ENCODE measurements at regions not wholly inside any gene's neighbourhood (a gene's known extent, or its start where the extent isn't known, plus 50 kb on each side); places are given as distances from the start of the nearest gene placed in this dataset.

GRCh38 chr2:128731994-128732650 lies 413.5 kb upstream of the HS6ST1 start:
- DNase-seq (ENCODE audit: low read depth, low spot score): no peak
- H3K9ac ChIP-seq (replicated peaks; ENCODE audit: extremely low read depth, insufficient read depth, low read length): no peak overlapping the region
- H4K20me1 ChIP-seq (replicated peaks; ENCODE audit: control insufficient read depth, extremely low read depth, insufficient read depth, low read length): no peaks in the 10 kb centered on the region
- no TSS peak for BruUV-seq (replicated peaks)
- no peaks in the 10 kb centered on the region for H3K36me3 ChIP-seq (ENCODE audit: control insufficient read depth in 2 of 2, extremely low read depth in 1 of 2, insufficient read depth in 2 of 2, low read length in 2 of 2)
- H3K79me2 ChIP-seq (ENCODE audit: control insufficient read depth, insufficient read depth, low read length): no peaks in the 10 kb centered on the region
- POLR2A ChIA-PET: no interaction called here
- no peak overlapping the region for H3K27ac ChIP-seq (ENCODE audit: insufficient read depth, low read depth, low read length)
- TF ChIP-seq JUN (IDR thresholded peaks at IDR 0.05; ENCODE audit: borderline replicate concordance, insufficient read depth, insufficient read length, low read depth): no peak
- no peak for TF ChIP-seq GATA2 (IDR thresholded peaks at IDR 0.05; ENCODE audit: insufficient read depth, insufficient read length, low read depth, low read length)
- TF ChIP-seq MYC (IDR thresholded peaks at IDR 0.05; ENCODE audit: low read depth, low read length): no peak
- FAIRE-seq: no peak
- no peak overlapping the region for H3K4me3 ChIP-seq (replicated peaks in 1 of 3; ENCODE audit: insufficient read depth in 1 of 3, low read depth in 1 of 3, low read length in 3 of 3)
- dilution Hi-C loops (cut with MboI; ENCODE audit: extremely low pct_ligation_motif_present, low sequenced_read_pairs): no loop called here
- no peak overlapping the region for H2AFZ ChIP-seq (ENCODE audit: low read depth, low read length)
- H3K27me3 ChIP-seq (ENCODE audit: control insufficient read depth in 2 of 2, insufficient read depth in 2 of 2, low read length in 2 of 2): no peaks in the 10 kb centered on the region
- intact Hi-C loops (cut with micrococcal nuclease): loop anchor here (10.0 kb wide), 2 partner anchors 547 to 1603 kb away; no protein-coding TSS in a partner anchor
- H3K9me1 ChIP-seq (replicated peaks; ENCODE audit: control insufficient read depth, extremely low read depth, insufficient read depth, low read length): no peaks in the 10 kb centered on the region
- H3K9me3 ChIP-seq (replicated peaks; ENCODE audit: control insufficient read depth, insufficient read depth, low read length): no peaks in the 10 kb centered on the region
- CTCF ChIA-PET: no interaction called here
- H3K4me1 ChIP-seq (ENCODE audit: control insufficient read depth, extremely low read depth, insufficient read depth, low read length): peaks cover 3% of the 10 kb centered on the region
- no peak overlapping the region for H3K4me2 ChIP-seq (ENCODE audit: insufficient read depth, low read length)

- H3K9me3 ChIP-seq (replicated peaks; ENCODE audit: control insufficient read depth, insufficient read depth, low read length): no peaks in the 10 kb centered on the region
- H3K9me1 ChIP-seq (replicated peaks; ENCODE audit: control insufficient read depth, extremely low read depth, insufficient read depth, low read length): no peaks in the 10 kb centered on the region
- no peaks in the 10 kb centered on the region for H3K79me2 ChIP-seq (ENCODE audit: control insufficient read depth, insufficient read depth, low read length)
- no peak overlapping the region for H3K9ac ChIP-seq (replicated peaks; ENCODE audit: extremely low read depth, insufficient read depth, low read length)
- dilution Hi-C loops (cut with MboI; ENCODE audit: extremely low pct_ligation_motif_present, low sequenced_read_pairs) (no loop called here), intact Hi-C loops (cut with micrococcal nuclease) (loop anchor here (10.0 kb wide), 2 partner anchors 548 to 1602 kb away; no protein-coding TSS in a partner anchor)
- no peak overlapping the region for H2AFZ ChIP-seq (ENCODE audit: low read depth, low read length)
- no peak for TF ChIP-seq JUN (IDR thresholded peaks at IDR 0.05; ENCODE audit: borderline replicate concordance, insufficient read depth, insufficient read length, low read depth)
- no peak for TF ChIP-seq GATA2 (IDR thresholded peaks at IDR 0.05; ENCODE audit: insufficient read depth, insufficient read length, low read depth, low read length)
- no peak for TF ChIP-seq EZH2 (IDR thresholded peaks at IDR 0.05; ENCODE audit: borderline replicate concordance, low read depth, low read length, severe bottlenecking)
- TF ChIP-seq MAX (IDR thresholded peaks at IDR 0.05; ENCODE audit: insufficient read depth, insufficient read length): no peak
- TF ChIP-seq CTCF (IDR thresholded peaks at IDR 0.05; ENCODE audit: extremely low read depth in 1 of 2, insufficient read depth in 1 of 2, low read depth in 1 of 2, low read length in 2 of 2): no peak
- TF ChIP-seq FOS (IDR thresholded peaks at IDR 0.05; ENCODE audit: borderline replicate concordance, insufficient read depth, low read length): no peak
- no peak for TF ChIP-seq MYC (IDR thresholded peaks at IDR 0.05; ENCODE audit: low read depth, low read length)
- no peak for TF ChIP-seq POLR2A (IDR thresholded peaks at IDR 0.05; ENCODE audit: low read depth, low read length)
- TF ChIP-seq POLR2AphosphoS5 (IDR thresholded peaks at IDR 0.05; ENCODE audit: insufficient read depth, low read depth, low read length): no peak
- no peak overlapping the region for H3K4me2 ChIP-seq (ENCODE audit: insufficient read depth, low read length)
- no peaks in the 10 kb centered on the region for H3K36me3 ChIP-seq (ENCODE audit: control insufficient read depth in 2 of 2, extremely low read depth in 1 of 2, insufficient read depth in 2 of 2, low read length in 2 of 2)
- no TSS peak for BruUV-seq (replicated peaks)
- DNase-seq (ENCODE audit: low read depth, low spot score): no peak
- POLR2A ChIA-PET: no interaction called here
- CTCF ChIA-PET: no interaction called here
- H3K27ac ChIP-seq (ENCODE audit: insufficient read depth, low read depth, low read length): no peak overlapping the region
- no peaks in the 10 kb centered on the region for H3K27me3 ChIP-seq (ENCODE audit: control insufficient read depth in 2 of 2, insufficient read depth in 2 of 2, low read length in 2 of 2)
- no peak for FAIRE-seq
- H3K4me1 ChIP-seq (ENCODE audit: control insufficient read depth, extremely low read depth, insufficient read depth, low read length): peaks cover 3% of the 10 kb centered on the region
- no peaks in the 10 kb centered on the region for H4K20me1 ChIP-seq (replicated peaks; ENCODE audit: control insufficient read depth, extremely low read depth, insufficient read depth, low read length)
- H3K4me3 ChIP-seq (replicated peaks in 1 of 3; ENCODE audit: insufficient read depth in 1 of 3, low read depth in 1 of 3, low read length in 3 of 3): no peak overlapping the region
These were observed 414.3 kb upstream of the HS6ST1 start for GRCh38 chr2:128732976-128733431.
